ENCODE measurements at regions not wholly inside any gene's neighbourhood (a gene's known extent, or its start where the extent isn't known, plus 50 kb on each side); places are given as distances from the start of the nearest gene placed in this dataset.
A peak's percentile ranks its signal among the peaks of the same experiment; 100 is the strongest.

DNA sequence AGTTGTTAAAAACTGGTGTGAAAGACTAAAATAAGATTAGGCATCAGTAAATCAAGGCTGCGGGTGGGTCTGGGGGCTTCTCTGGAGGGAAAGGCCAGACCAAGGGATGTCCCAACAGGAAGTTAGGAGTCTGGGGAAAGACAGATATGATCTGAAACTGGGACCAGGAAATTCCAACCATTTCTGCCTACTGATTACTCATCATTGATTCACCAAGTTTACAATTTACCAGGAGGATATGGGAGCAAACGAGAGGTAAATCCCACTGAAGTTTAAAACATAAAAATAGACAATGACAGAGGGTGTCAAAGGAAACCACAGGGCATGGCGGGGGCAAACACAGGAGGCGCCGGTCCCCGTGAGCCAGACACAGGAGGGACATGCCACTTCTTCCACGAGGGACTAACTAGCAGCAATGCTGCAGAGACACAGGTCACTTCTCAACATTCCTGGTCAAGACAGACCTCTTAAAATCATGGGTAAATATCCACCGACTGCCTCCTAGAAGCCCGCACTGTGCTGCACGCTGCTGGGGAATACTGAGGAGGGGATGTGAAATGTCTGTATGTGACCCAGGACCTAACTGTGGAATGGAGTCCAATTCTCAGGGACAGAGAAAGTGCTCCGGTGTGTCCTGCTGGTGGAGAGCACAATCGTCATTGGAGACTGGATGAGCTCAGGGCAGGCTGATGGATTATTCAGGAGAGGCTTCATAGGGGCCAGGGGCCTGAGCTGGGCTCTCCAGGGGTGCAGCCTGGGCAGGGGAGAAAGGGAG is 153.4 kb upstream of the KLF14 start:
- peaks cover 61% of the 10 kb centered on the region for H3K4me1 ChIP-seq (ENCODE audit: control insufficient read depth, extremely low read depth, insufficient read depth, low read length)
- H3K4me3 ChIP-seq (replicated peaks in 1 of 4; ENCODE audit: control extremely low read depth in 1 of 4, insufficient read depth in 1 of 4, low read depth in 3 of 4, low read length in 4 of 4): no peak overlapping the region
- no peaks in the 10 kb centered on the region for H4K20me1 ChIP-seq (ENCODE audit: control insufficient read depth, extremely low read depth, insufficient read depth, low read length)

DNA sequence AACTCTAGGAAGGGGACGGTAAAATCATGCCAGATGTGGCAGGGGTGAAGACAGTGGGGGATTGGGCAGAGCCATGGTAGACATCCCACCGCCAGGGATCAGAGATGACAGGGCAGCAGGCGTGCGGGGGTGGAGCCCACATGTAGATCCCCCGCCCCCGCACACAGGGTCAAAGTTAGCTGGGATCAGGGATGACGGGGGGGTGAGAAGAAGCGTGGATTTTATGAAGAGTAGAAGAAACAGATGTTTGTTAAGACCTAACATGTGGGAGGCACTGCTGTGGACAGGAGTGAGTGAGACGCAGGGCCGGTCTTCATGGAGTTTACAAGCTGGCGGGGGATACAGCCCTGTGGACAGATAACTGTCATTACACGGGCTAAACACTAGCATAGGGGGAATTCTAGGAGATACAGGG is 154.0 kb upstream of the KLF14 start:
- peaks cover 24% of the 10 kb centered on the region for H3K36me3 ChIP-seq (ENCODE audit: control insufficient read depth, insufficient read depth, low read length)

More for the DNA sequence above, 153.4 kb upstream of the KLF14 start:
- Histone ChIP-seq H3K4me2 (ENCODE audit: extremely low read depth, insufficient read depth, low read length) (peak overlapping the region; percentile 41), H3K27me3 (ENCODE audit: control insufficient read depth, insufficient read depth, low read length) (no peaks in the 10 kb centered on the region), H3K36me3 (ENCODE audit: control insufficient read depth, insufficient read depth, low read length) (peaks cover 30% of the 10 kb centered on the region), H3K27ac (ENCODE audit: insufficient read depth, low read length) (peak overlapping the region; percentile 81), H3K79me2 (ENCODE audit: control insufficient read depth, insufficient read depth, low read length) (peaks cover 93% of the 10 kb centered on the region), H3K9ac (ENCODE audit: insufficient read depth, low read length) (no peak overlapping the region), H2AFZ (ENCODE audit: low read length) (no peak overlapping the region), H3K9me3 (ENCODE audit: control insufficient read depth, insufficient read depth, low read depth, low read length) (no peaks in the 10 kb centered on the region)
- DNase-seq (ENCODE audit: low read depth in 2 of 2): peak; percentile 69 to 91
- TF ChIP-seq EZH2 (IDR thresholded peaks at IDR 0.05; ENCODE audit: low read length, missing control alignments): no peak
- TF ChIP-seq, protein P1, sequence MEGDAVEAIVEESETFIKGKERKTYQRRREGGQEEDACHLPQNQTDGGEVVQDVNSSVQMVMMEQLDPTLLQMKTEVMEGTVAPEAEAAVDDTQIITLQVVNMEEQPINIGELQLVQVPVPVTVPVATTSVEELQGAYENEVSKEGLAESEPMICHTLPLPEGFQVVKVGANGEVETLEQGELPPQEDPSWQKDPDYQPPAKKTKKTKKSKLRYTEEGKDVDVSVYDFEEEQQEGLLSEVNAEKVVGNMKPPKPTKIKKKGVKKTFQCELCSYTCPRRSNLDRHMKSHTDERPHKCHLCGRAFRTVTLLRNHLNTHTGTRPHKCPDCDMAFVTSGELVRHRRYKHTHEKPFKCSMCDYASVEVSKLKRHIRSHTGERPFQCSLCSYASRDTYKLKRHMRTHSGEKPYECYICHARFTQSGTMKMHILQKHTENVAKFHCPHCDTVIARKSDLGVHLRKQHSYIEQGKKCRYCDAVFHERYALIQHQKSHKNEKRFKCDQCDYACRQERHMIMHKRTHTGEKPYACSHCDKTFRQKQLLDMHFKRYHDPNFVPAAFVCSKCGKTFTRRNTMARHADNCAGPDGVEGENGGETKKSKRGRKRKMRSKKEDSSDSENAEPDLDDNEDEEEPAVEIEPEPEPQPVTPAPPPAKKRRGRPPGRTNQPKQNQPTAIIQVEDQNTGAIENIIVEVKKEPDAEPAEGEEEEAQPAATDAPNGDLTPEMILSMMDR (conservative IDR thresholded peaks at IDR 0.05 in 1 of 2, IDR thresholded peaks at IDR 0.05 in 1 of 2; ENCODE audit: low read depth in 1 of 2, low read length in 2 of 2): no peak

DNA sequence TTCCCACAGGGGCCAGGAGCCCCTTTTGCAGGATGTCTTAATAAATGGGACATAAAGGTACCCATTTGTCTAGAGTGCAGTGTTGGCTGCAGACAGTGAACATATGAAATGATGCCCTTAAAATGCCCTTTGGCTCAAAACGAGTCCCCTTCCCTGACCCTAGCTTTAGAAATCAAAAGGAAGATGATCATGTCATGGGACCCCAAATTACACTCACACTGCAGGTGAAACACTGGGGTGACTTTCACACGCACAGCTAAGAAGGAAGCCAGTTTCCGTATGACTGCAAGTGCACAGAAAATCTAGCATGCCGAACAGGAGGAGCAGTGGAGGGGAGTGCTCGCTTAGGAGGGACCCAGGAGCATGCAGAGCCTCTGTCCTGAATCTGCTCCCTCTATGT is 154.5 kb upstream of the KLF14 start:
- Histone ChIP-seq H4K20me1 (ENCODE audit: control insufficient read depth, extremely low read depth, insufficient read depth, low read length) (no peaks in the 10 kb centered on the region), H3K36me3 (ENCODE audit: control insufficient read depth, insufficient read depth, low read length) (peaks cover 23% of the 10 kb centered on the region)

More for the DNA sequence above, 154.0 kb upstream of the KLF14 start:
- DNase-seq (ENCODE audit: low read depth in 2 of 2): peak in 1 of 2 donors; percentile 28
- Histone ChIP-seq H3K4me2 (ENCODE audit: extremely low read depth, insufficient read depth, low read length) (peak overlapping the region; percentile 41), H3K9me3 (ENCODE audit: control insufficient read depth, insufficient read depth, low read depth, low read length) (no peaks in the 10 kb centered on the region), H2AFZ (ENCODE audit: low read length) (no peak overlapping the region), H4K20me1 (ENCODE audit: control insufficient read depth, extremely low read depth, insufficient read depth, low read length) (no peaks in the 10 kb centered on the region), H3K79me2 (ENCODE audit: control insufficient read depth, insufficient read depth, low read length) (peaks cover 93% of the 10 kb centered on the region), H3K9ac (ENCODE audit: insufficient read depth, low read length) (no peak overlapping the region), H3K27ac (ENCODE audit: insufficient read depth, low read length) (peak overlapping the region; percentile 81), H3K4me1 (ENCODE audit: control insufficient read depth, extremely low read depth, insufficient read depth, low read length) (peaks cover 61% of the 10 kb centered on the region), H3K4me3 (replicated peaks in 1 of 4; ENCODE audit: control extremely low read depth in 1 of 4, insufficient read depth in 1 of 4, low read depth in 3 of 4, low read length in 4 of 4) (no peak overlapping the region), H3K27me3 (ENCODE audit: control insufficient read depth, insufficient read depth, low read length) (no peaks in the 10 kb centered on the region)
- no peak for TF ChIP-seq EZH2 (IDR thresholded peaks at IDR 0.05; ENCODE audit: low read length, missing control alignments)
- TF ChIP-seq, protein P1 (conservative IDR thresholded peaks at IDR 0.05 in 1 of 2, IDR thresholded peaks at IDR 0.05 in 1 of 2; ENCODE audit: low read depth in 1 of 2, low read length in 2 of 2): no peak

More for the DNA sequence above, 154.5 kb upstream of the KLF14 start:
- peaks cover 92% of the 10 kb centered on the region for H3K79me2 ChIP-seq (ENCODE audit: control insufficient read depth, insufficient read depth, low read length)
- H3K4me1 ChIP-seq (ENCODE audit: control insufficient read depth, extremely low read depth, insufficient read depth, low read length): peaks cover 64% of the 10 kb centered on the region
- peak overlapping the region; percentile 81 for H3K27ac ChIP-seq (ENCODE audit: insufficient read depth, low read length)
- H2AFZ ChIP-seq (ENCODE audit: low read length): no peak overlapping the region
- H3K27me3 ChIP-seq (ENCODE audit: control insufficient read depth, insufficient read depth, low read length): no peaks in the 10 kb centered on the region
- H3K9ac ChIP-seq (ENCODE audit: insufficient read depth, low read length): no peak overlapping the region
- peak overlapping the region; percentile 33 for H3K4me2 ChIP-seq (ENCODE audit: extremely low read depth, insufficient read depth, low read length)
- H3K4me3 ChIP-seq (replicated peaks in 1 of 4; ENCODE audit: control extremely low read depth in 1 of 4, insufficient read depth in 1 of 4, low read depth in 3 of 4, low read length in 4 of 4): no peak overlapping the region
- TF ChIP-seq, protein P1 (conservative IDR thresholded peaks at IDR 0.05 in 1 of 2, IDR thresholded peaks at IDR 0.05 in 1 of 2; ENCODE audit: low read depth in 1 of 2, low read length in 2 of 2): no peak
- H3K9me3 ChIP-seq (ENCODE audit: control insufficient read depth, insufficient read depth, low read depth, low read length): no peaks in the 10 kb centered on the region
- DNase-seq (ENCODE audit: low read depth in 2 of 2): no peak
